Activated naive CD4-positive, alpha-beta T cell treated with anti-CD3 and anti-CD28 coated beads, Interleukin-2, amount 10 ng/mL, durations not matched to agents 7 days and 5 days (primary cell): ENCODE measurements at regions not wholly inside any gene's neighbourhood (a gene's known extent, or its start where the extent isn't known, plus 50 kb on each side); places are given as distances from the start of the nearest gene placed in this dataset.
"Not testable (repeated sequence)": the region's sequence is repeated elsewhere in the genome, so short reads cannot be mapped to it uniquely, and the experiment has no call there.

ENCODE experiments used
- CTCF ChIA-PET: fragments of 350-600 bp; sonication (Branson Sonifier 250); formaldehyde crosslinking; loops from one replicate; lab custom pipeline; 2021; ENCODE audit warnings: antibody characterized with exemption; lab: Charles Lee
- DNase-seq: peaks from one replicate; pipeline ENCODE4 v3.0.0-alpha.2; 2020
- H3K27ac Mint-ChIP-seq: one replicate; pipeline ENCODE4 v1.8.0; 2021; ENCODE audit warnings: mild to moderate bottlenecking, moderate library complexity, mixed read lengths
- H3K27me3 Mint-ChIP-seq: one replicate; pipeline ENCODE4 v1.8.0; 2021; ENCODE audit warnings: mild to moderate bottlenecking, mixed read lengths
- H3K36me3 Mint-ChIP-seq: one replicate; pipeline ENCODE4 v1.8.0; 2021; ENCODE audit warnings: mixed read lengths
- H3K4me1 Mint-ChIP-seq: one replicate; pipeline ENCODE4 v1.8.0; 2021; ENCODE audit warnings: mixed read lengths
- H3K4me3 Mint-ChIP-seq: one replicate; pipeline ENCODE4 v1.8.0; 2021; ENCODE audit warnings: mild to moderate bottlenecking, moderate library complexity, mixed read lengths
- H3K9me3 Mint-ChIP-seq: one replicate; pipeline ENCODE4 v1.8.0; 2021; ENCODE audit warnings: mixed read lengths

DNA sequence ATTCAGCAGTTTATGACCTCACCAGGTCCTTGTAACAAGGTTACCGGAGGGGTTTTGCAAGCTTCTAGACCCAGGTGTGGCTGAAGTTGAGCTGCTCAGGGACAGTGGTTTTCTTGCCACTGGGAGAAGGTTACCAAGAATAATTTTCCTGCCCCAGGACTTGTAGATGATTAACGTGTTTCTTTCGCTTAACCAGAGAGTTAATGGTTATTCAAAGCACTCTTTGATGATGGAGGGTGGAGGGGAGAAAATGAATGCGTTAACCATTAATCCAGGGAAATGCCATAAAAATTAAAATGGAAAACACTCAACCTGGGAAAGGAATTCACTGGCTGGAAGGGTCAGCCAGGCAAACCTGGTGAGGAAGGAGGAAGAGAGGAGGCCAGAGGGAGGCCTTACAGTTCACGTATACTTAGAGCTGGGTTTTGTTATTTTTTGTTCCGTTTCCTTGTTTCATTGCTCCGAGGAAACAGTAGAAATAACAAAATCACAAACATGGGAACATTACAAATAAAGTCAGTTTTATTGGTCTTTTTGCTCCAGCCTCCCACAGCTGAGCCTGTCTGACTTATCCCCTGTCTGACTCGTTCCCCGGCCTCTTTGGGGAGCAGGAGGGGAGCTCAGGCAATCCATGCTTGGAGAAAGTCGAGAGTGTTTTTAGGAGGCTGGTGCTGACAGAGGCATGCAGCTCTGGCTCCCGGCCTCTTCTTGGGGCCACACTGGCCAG lies 207.5 kb upstream of the IRF2BP2 start:
- DNase-seq, CTCF ChIA-PET: not testable (repeated sequence)

DNA sequence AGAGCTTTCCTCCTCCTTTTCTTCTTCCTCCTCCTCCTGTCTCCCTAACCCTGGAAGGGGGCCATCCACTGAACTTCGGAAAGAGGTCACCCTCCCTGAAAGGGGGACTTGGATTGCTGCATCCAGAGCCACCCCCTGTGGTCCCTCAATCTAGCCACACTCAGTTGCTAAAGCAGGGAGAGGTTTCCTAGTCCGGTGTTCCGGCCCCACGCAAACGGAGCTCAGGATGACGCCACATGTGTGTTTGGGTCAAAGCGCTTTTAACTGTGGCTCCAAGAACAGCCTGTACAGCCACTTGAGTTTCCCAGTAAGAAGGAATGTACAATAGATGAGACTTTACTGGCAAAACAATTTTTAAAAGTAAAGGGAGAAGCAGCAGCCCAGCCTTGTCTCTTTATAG lies 206.9 kb upstream of the IRF2BP2 start:
- H3K4me1 Mint-ChIP-seq, H3K9me3 Mint-ChIP-seq, CTCF ChIA-PET, H3K36me3 Mint-ChIP-seq, H3K27me3 Mint-ChIP-seq, H3K27ac Mint-ChIP-seq, H3K4me3 Mint-ChIP-seq, DNase-seq: not testable (repeated sequence)

More for the DNA sequence above, 207.5 kb upstream of the IRF2BP2 start:
- H3K27me3 Mint-ChIP-seq, H3K9me3 Mint-ChIP-seq, H3K27ac Mint-ChIP-seq, H3K36me3 Mint-ChIP-seq, H3K4me1 Mint-ChIP-seq, H3K4me3 Mint-ChIP-seq: not testable (repeated sequence)

DNA sequence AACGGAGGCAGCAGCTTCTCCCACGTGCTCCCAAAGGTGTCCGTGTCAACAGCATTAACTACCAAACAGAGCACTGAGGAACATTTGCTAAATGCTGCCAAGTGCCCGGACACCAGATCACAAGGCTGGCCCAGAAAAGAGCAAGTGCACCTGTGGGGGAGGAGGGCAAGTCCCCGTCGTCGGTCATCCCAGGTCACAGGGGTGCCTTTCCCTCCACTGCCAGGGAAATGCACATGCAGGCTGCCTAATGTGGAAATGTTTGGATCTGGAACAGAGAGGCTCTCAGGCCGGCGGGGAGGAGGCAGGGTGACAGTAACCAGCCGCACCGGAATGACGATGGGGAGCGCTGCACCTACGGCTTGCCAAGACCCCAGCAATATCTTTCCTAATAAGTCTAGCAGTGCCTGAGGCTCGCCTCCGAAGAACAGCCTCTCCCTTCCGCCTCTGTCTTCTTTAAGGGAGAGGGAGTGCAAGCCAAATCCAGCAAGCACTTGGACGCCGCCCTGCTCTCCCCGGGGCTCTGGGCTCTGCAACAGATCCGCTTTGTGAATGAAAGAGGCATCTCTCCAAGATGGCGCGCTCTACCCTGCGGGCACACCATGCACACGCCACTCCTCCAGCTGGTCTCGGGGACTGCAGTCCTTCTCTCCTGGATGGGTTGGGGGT lies 206.3 kb upstream of the IRF2BP2 start:
- H3K4me3 Mint-ChIP-seq, H3K9me3 Mint-ChIP-seq, DNase-seq, CTCF ChIA-PET, H3K27me3 Mint-ChIP-seq, H3K36me3 Mint-ChIP-seq, H3K27ac Mint-ChIP-seq, H3K4me1 Mint-ChIP-seq: not testable (repeated sequence)

DNA sequence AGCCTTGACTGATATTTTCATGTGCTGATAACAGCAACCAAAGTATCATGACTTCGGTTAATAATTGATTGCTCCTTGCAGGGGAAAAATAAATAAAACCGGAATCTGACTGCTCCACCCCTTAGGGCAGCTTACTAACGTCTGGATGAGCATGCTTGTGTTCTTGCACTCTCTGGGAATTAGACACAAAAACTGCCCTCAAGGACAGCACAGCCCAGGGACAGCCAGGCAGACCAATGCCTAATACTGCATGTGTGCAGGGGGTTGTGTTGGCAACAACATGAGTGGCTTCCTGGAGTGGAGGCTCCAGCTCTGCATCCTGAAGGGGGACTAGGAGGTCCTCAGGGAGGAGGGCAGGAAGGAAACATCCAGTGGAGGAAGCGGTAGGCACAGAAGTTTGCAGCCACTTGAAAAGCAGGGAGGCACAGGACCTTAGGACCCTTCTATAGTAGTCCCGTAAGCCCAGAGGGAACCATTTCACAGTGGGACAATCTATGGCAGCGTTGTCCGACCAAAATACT lies 205.4 kb upstream of the IRF2BP2 start:
- H3K4me1 Mint-ChIP-seq, CTCF ChIA-PET, H3K27me3 Mint-ChIP-seq, H3K36me3 Mint-ChIP-seq, H3K9me3 Mint-ChIP-seq, H3K4me3 Mint-ChIP-seq, H3K27ac Mint-ChIP-seq, DNase-seq: not testable (repeated sequence)

DNA sequence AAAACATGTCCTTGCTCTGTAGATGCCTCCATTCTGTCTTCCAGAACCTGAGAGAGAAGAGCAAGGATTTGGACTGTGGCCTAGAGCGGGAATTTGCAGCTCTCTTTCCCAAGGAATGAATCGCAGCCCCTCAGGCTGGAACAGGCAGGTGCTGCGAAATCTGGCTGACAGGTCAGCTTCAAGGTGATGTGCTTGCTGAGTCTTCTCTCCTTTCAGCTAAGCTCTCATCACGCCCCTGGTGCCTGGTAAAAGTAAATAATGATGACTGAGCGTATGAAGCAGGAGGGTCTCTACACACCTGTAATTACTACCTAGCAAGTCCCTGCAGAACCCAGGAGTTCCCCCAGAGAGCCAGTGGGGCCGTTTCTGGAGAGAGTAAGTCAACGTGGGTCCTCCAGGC lies 204.3 kb upstream of the IRF2BP2 start:
- H3K9me3 Mint-ChIP-seq, H3K27ac Mint-ChIP-seq, H3K27me3 Mint-ChIP-seq, H3K4me3 Mint-ChIP-seq, H3K36me3 Mint-ChIP-seq, DNase-seq, H3K4me1 Mint-ChIP-seq, CTCF ChIA-PET: not testable (repeated sequence)

DNA sequence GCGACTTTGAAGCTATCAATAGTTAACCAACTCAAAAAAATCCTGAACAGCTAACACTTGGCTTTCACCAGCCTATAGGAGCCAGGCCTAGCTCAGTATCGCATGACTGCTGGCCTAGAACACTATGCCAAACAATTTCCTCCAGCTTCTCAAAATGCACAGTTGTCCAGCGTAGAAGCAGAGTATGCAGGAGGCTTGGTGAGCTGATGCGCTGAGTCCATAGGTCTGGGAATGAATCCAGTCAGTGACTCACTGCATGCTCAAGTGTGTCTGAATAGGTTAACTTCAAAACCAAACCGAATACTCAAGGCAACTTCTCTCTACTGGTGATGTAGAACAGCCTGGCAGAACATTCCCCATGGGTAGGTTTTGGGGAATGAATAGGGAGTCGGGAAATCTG lies 201.8 kb upstream of the IRF2BP2 start:
- H3K36me3 Mint-ChIP-seq, H3K27me3 Mint-ChIP-seq, CTCF ChIA-PET, H3K4me3 Mint-ChIP-seq, H3K27ac Mint-ChIP-seq, DNase-seq, H3K9me3 Mint-ChIP-seq, H3K4me1 Mint-ChIP-seq: not testable (repeated sequence)

DNA sequence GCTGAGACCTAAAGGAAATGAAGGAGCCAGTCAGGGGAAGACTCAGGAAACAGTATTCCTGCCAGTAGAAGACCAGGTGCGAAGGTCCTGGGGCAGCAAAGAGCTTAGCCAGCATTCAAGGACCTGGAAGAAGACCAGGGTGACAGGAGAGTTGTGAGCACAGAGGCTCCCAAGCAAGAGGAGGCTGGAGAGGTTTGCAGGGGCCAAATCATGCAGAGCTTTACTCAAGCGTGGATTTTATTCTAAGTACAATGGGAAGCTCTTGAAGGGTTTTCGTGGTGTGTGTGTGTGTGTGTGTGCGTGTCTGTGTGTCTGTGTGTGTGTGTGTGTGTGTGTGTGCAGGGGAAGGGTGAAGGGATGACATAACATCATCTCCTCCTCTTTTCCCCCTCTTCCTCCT lies 200.7 kb upstream of the IRF2BP2 start:
- H3K36me3 Mint-ChIP-seq, H3K27ac Mint-ChIP-seq, CTCF ChIA-PET, H3K27me3 Mint-ChIP-seq, H3K9me3 Mint-ChIP-seq, DNase-seq, H3K4me1 Mint-ChIP-seq, H3K4me3 Mint-ChIP-seq: not testable (repeated sequence)

- H3K27ac Mint-ChIP-seq, H3K4me3 Mint-ChIP-seq, H3K9me3 Mint-ChIP-seq, CTCF ChIA-PET, H3K4me1 Mint-ChIP-seq, H3K27me3 Mint-ChIP-seq, DNase-seq, H3K36me3 Mint-ChIP-seq: not testable (repeated sequence)
Observed at GRCh38 chr1:234809854-234810245, 199.9 kb upstream of the IRF2BP2 start.

GRCh38 chr1:234808943-234809853 lies 199.2 kb upstream of the IRF2BP2 start:
- H3K9me3 Mint-ChIP-seq, H3K27me3 Mint-ChIP-seq, H3K4me1 Mint-ChIP-seq, CTCF ChIA-PET, H3K27ac Mint-ChIP-seq, H3K4me3 Mint-ChIP-seq, DNase-seq, H3K36me3 Mint-ChIP-seq: not testable (repeated sequence)

DNA sequence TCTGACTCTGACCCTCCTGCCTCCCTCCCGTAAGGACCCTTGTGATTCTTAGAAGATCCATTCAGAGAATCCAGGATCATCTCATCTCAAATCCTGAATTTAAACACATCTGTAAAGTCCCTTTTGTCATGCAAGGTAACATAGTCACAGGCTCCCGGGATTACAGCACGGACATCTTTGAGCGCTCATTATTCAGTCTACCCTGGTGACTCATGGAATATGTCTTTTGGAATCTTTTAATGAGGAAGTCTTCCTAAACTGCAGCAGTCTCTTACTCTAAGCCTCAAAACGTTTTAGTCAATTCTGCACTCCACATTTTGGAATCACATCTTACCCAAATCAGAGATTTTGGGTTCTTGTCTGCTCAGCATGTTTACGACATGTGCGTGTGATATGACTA lies 198.5 kb upstream of the IRF2BP2 start:
- H3K36me3 Mint-ChIP-seq, H3K4me3 Mint-ChIP-seq, DNase-seq, H3K27ac Mint-ChIP-seq, CTCF ChIA-PET, H3K9me3 Mint-ChIP-seq, H3K4me1 Mint-ChIP-seq, H3K27me3 Mint-ChIP-seq: not testable (repeated sequence)

GRCh38 chr1:234807705-234808104 lies 197.7 kb upstream of the IRF2BP2 start:
- H3K36me3 Mint-ChIP-seq, H3K4me3 Mint-ChIP-seq, H3K27me3 Mint-ChIP-seq, H3K4me1 Mint-ChIP-seq, CTCF ChIA-PET, H3K27ac Mint-ChIP-seq, H3K9me3 Mint-ChIP-seq, DNase-seq: not testable (repeated sequence)

GRCh38 chr1:234802586-234802985 lies 192.6 kb upstream of the IRF2BP2 start:
- CTCF ChIA-PET, DNase-seq: not testable (repeated sequence)

GRCh38 chr1:234801636-234802035 lies 191.7 kb upstream of the IRF2BP2 start:
- H3K4me1 Mint-ChIP-seq, H3K27me3 Mint-ChIP-seq, DNase-seq, H3K4me3 Mint-ChIP-seq, H3K36me3 Mint-ChIP-seq, H3K9me3 Mint-ChIP-seq, H3K27ac Mint-ChIP-seq, CTCF ChIA-PET: not testable (repeated sequence)

More at GRCh38 chr1:234802586-234802985, 192.6 kb upstream of the IRF2BP2 start:
- H3K27ac Mint-ChIP-seq, H3K27me3 Mint-ChIP-seq, H3K4me1 Mint-ChIP-seq, H3K4me3 Mint-ChIP-seq, H3K36me3 Mint-ChIP-seq, H3K9me3 Mint-ChIP-seq: not testable (repeated sequence)

- H3K27me3 Mint-ChIP-seq, H3K4me1 Mint-ChIP-seq, CTCF ChIA-PET, H3K27ac Mint-ChIP-seq, H3K36me3 Mint-ChIP-seq, H3K4me3 Mint-ChIP-seq, DNase-seq, H3K9me3 Mint-ChIP-seq: not testable (repeated sequence)
Observed at GRCh38 chr1:234801147-234801546, 191.2 kb upstream of the IRF2BP2 start.
